ENCODE measurements at regions not wholly inside any gene's neighbourhood (a gene's known extent, or its start where the extent isn't known, plus 50 kb on each side); places are given as distances from the start of the nearest gene placed in this dataset.

DNA sequence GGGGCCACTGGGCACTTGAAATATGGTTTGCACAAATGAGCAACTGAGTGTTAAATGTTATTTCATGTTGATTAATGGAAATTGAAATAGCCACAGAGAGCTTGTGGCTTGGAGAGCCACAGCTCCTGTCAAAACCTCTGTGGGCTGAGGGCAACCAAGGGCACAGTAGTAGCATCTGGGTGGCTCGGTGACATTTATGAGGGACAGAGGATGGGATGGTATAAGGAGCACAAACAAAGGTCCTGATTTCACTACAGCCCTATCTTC lies 215.9 kb downstream of the SOX9 start:
- H3K4me3 Mint-ChIP-seq (ENCODE audit: unreplicated experiment): no peak overlapping the region
- H3K36me3 Mint-ChIP-seq (ENCODE audit: unreplicated experiment): no peaks in the 10 kb centered on the region
- H3K27ac Mint-ChIP-seq (ENCODE audit: unreplicated experiment): no peak overlapping the region
- H3K4me1 Mint-ChIP-seq (ENCODE audit: unreplicated experiment): peaks cover 14% of the 10 kb centered on the region
- no peak for DNase-seq (ENCODE audit: extremely low spot score, unreplicated experiment)
- H3K9me3 Mint-ChIP-seq (ENCODE audit: unreplicated experiment): no peaks in the 10 kb centered on the region
- H3K27me3 Mint-ChIP-seq (ENCODE audit: unreplicated experiment): peaks cover 2% of the 10 kb centered on the region
- TF ChIP-seq CTCF (IDR thresholded peaks at IDR 0.05): no peak

DNA sequence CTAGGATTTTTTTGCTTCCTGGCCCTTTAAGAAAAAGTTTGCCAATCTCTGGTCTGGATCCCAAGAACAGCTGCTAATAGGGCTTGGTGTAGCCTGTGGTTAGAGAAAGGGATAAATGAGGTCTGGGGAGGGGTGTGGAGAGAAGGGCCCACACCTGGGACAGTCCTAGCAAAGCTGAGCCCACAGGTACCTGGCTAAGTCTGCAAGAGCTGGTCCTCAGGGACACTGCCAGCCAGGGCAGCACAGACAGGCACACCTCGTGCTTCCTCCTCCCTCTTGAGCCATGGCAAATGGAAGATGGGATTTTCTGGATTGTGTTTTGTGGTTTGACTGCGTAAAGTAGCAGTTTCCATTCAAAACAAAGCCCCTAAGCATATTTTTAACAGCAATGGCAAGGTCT lies 217.5 kb downstream of the SOX9 start:
- H3K36me3 Mint-ChIP-seq (ENCODE audit: unreplicated experiment): no peaks in the 10 kb centered on the region
- no peak for TF ChIP-seq CTCF (IDR thresholded peaks at IDR 0.05)
- no peaks in the 10 kb centered on the region for H3K27me3 Mint-ChIP-seq (ENCODE audit: unreplicated experiment)
- no peak for DNase-seq (ENCODE audit: extremely low spot score, unreplicated experiment)
- no peak overlapping the region for H3K27ac Mint-ChIP-seq (ENCODE audit: unreplicated experiment)
- peaks cover 14% of the 10 kb centered on the region for H3K4me1 Mint-ChIP-seq (ENCODE audit: unreplicated experiment)
- H3K9me3 Mint-ChIP-seq (ENCODE audit: unreplicated experiment): no peaks in the 10 kb centered on the region
- no peak overlapping the region for H3K4me3 Mint-ChIP-seq (ENCODE audit: unreplicated experiment)

DNA sequence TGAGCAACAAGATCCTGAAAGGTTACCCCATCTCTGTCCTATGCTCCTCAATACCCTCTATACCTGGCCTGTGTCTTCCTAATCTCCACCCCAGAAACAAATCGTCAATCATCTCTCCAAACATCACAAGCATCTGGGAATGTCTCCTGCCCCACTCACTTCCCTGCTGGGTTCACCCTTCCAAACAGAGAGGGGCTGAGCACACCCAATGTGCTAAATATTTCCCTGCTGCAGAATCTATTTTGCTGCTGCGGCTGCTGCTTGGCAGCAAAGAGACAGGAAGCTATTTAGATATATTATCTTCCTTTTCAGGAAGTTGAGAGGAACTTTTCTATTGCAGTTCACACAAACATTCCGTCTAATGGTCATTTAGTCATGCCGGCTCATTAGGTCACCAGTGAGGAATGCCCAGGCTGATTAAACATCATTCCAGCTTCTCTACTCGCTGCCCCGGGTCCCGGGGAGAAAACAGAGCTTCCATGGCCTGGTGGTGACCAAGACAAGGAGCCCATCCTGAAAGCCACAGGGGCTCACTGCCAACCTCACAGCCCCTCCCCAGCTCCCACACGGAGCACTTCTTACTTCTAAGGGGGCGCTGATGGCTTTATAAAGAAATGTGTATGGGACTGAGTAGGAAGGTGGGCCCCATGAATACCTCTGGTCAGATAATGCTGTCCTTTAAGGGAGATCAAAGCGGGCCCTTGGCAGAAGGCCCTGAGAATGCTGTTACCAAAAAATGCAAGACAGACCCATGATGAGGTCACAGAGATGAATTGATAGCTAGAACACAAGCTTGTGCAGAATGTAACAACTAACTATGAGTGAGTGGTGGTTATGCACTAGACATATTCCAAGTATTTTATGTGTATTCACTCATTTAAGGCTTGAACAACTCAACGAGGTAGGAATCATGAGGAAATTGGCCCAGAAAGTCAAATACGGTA lies 218.3 kb downstream of the SOX9 start:
- TF ChIP-seq CTCF (IDR thresholded peaks at IDR 0.05): no peak
- Mint-ChIP-seq H3K4me1 (ENCODE audit: unreplicated experiment) (peaks cover 17% of the 10 kb centered on the region), H3K27ac (ENCODE audit: unreplicated experiment) (peak overlapping the region; percentile 40), H3K27me3 (ENCODE audit: unreplicated experiment) (no peaks in the 10 kb centered on the region), H3K9me3 (ENCODE audit: unreplicated experiment) (no peaks in the 10 kb centered on the region), H3K36me3 (ENCODE audit: unreplicated experiment) (no peaks in the 10 kb centered on the region), H3K4me3 (ENCODE audit: unreplicated experiment) (no peak overlapping the region)
- DNase-seq (ENCODE audit: extremely low spot score, unreplicated experiment): no peak

- H3K4me3 Mint-ChIP-seq (ENCODE audit: unreplicated experiment): no peak overlapping the region
- TF ChIP-seq CTCF (IDR thresholded peaks at IDR 0.05): no peak
- no peaks in the 10 kb centered on the region for H3K27me3 Mint-ChIP-seq (ENCODE audit: unreplicated experiment)
- no peak overlapping the region for H3K27ac Mint-ChIP-seq (ENCODE audit: unreplicated experiment)
- DNase-seq (ENCODE audit: extremely low spot score, unreplicated experiment): no peak
- H3K9me3 Mint-ChIP-seq (ENCODE audit: unreplicated experiment): no peaks in the 10 kb centered on the region
- H3K36me3 Mint-ChIP-seq (ENCODE audit: unreplicated experiment): no peaks in the 10 kb centered on the region
- H3K4me1 Mint-ChIP-seq (ENCODE audit: unreplicated experiment): peaks cover 17% of the 10 kb centered on the region
Observed at GRCh38 chr17:72340836-72341235, 220.0 kb downstream of the SOX9 start.

DNA sequence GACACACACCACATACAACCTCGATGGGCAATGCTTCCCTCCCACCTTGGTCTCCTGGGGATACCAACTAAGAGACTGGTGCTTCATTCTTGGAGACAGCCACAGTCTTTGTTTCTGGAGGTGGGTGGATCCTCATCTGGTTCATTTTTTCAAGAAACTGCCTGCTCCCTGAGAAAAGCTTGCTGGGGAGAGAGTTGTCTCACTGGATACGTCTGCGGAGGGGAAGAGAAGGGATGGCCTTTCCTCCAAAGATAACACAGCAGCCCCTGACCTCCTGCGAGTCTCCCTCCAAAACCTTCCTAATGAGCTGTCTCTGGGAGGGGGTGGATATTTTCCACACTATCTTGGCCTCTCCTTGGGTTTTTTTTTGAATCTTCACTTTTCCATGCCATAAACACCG lies 221.2 kb downstream of the SOX9 start:
- H3K4me3 Mint-ChIP-seq (ENCODE audit: unreplicated experiment): no peak overlapping the region
- no peak overlapping the region for H3K27ac Mint-ChIP-seq (ENCODE audit: unreplicated experiment)
- H3K9me3 Mint-ChIP-seq (ENCODE audit: unreplicated experiment): no peaks in the 10 kb centered on the region
- no peaks in the 10 kb centered on the region for H3K27me3 Mint-ChIP-seq (ENCODE audit: unreplicated experiment)
- H3K4me1 Mint-ChIP-seq (ENCODE audit: unreplicated experiment): peaks cover 17% of the 10 kb centered on the region
- DNase-seq (ENCODE audit: extremely low spot score, unreplicated experiment): no peak
- TF ChIP-seq CTCF (IDR thresholded peaks at IDR 0.05): no peak
- no peaks in the 10 kb centered on the region for H3K36me3 Mint-ChIP-seq (ENCODE audit: unreplicated experiment)
